GM21717 (cell line): ENCODE measurements at regions not wholly inside any gene's neighbourhood (a gene's known extent, or its start where the extent isn't known, plus 50 kb on each side); places are given as distances from the start of the nearest gene placed in this dataset.
"Not testable (repeated sequence)": the region's sequence is repeated elsewhere in the genome, so short reads cannot be mapped to it uniquely, and the experiment has no call there.

Experiments
- ATAC-seq: cut with Tn5 transposase; IDR thresholded peaks from one replicate; pipeline ENCODE4 v1.9.1; 2021; ENCODE audit warnings: mild to moderate bottlenecking, moderate library complexity; ENCODE audit not compliant: unreplicated experiment

DNA sequence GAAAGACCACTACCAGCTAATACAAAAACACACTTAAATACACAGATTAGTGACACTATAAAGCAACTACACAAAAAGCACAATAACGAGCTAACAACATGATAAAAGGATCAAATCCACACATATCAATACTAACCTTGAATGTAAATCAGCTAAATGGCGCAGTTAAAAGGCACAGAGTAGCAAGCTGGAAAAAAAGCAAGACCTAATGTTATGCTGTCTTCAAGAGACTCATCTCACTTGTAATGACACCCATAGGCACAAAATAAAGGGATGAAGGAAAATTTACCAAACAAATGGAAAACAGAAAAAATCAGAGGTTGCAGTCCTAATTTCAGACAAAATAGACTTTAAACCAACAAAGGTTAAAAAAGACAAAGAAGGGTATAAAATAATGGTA, 86.3 kb downstream of the NUS1 start:
- ATAC-seq, result no peak

DNA sequence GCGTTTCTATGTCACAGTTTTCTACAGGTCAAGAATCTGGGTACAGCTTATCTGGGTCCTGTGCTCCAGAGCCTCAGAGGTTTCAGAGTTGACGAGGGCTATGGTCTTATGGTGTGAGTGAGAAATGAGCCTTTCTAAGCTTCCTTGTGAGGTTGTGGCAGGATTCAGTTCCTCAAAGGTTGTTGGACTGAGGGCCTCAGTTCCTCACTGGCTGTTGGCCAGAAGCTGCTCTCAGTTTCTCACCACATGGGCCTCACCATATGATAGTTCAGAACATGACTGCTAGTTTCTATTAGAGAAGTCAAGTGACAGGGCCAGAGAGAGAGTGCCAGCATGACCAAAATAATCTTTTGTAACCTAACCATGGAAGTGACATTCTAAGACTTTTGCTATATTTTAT, 96.1 kb downstream of the NUS1 start:
- ATAC-seq, result peak; percentile 98

DNA sequence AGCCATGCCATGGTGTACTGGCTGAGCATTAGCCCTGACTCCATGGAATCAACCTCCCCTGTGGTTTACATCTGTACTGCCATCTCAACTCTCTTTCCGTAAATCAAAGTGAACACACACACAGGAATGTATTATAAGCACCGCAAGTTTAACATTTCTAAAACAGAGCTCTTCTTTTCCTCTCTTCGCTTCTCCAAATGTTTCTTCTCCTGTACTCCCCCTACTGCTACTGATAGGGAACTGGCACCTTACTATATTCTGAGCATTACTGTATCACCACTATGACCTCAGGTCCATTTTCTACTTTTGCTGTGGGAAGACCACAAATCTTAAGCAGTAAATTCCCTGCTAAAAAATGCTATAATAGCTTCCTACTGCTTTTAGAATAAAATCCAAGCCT, 101.2 kb downstream of the NUS1 start:
- no peak for ATAC-seq

DNA sequence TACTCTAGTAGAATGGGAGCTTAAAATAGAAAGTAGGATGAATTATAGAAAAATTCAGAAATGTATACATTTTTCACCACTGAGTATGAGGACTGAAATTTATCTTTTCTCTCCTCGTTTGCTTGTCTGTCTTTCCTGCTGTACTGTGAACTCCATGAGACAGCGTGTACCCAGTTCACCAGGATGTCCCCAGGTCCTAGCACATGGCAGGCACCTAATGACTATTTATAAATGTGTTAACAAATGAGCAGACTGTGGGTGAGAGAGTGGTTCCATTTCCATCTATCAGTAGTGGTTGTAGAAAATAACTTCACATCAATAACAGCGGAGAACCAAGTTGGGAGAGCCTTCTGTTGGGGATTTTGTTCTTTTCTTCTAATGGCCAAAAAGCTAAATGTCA, 106.3 kb downstream of the NUS1 start:
- ATAC-seq, result no peak

DNA sequence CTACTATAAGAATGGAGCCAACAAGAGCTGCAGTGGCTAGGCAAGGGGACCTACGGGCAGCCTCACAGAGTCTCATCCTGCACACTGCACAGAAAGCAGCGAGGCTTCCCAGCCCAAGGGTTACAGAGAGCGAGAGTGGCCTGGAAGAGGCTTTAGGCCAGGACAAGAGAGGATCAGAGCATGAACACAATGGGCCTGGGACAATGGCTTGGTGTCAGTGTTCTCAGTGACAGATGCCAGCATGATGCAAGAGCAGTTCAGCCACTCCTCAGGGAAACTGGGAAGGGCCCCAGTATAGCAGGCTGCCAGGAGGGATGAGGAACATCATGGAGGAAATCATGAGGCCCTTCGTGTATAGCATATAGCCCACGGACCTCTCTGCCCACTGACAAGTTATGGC, 108.0 kb downstream of the NUS1 start:
- no peak for ATAC-seq

DNA sequence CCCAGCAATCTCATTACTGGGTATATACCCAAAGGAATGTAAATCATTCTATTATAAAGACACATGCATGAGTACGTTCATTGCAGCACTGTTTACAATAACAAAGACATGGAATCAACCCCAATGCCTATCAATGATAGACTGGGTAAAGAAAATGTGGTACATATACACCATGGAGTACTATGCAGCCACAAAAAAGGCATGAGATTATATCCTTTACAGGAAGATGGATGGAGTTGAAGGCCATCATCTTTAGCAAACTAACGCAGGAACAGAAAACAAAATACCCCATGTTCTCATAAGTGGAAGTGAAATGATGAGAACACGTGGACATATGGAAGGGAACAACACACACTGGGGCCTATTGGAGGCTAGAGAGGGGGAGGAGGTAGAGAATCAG, 115.7 kb downstream of the NUS1 start:
- no peak for ATAC-seq

DNA sequence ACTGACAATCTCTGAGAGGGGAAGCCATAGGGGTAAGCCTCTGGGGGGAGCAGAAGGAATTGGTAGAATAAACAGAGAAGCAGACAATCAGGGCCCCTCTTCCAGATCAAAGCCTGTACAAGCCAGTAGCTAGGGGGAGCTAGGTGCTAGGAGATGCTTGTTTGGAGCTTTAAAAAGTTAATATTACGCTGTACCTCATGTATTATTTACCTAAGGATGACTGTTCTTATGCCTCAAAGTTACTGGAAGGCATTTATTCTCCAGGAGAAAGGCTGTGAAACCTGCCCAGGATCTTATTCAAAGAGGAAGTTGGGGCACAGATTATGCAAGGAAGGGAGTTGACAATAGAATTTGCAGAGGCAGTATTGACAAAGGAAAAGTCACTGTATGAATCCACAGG, 111.8 kb upstream of the SLC35F1 start:
- ATAC-seq, result no peak

DNA sequence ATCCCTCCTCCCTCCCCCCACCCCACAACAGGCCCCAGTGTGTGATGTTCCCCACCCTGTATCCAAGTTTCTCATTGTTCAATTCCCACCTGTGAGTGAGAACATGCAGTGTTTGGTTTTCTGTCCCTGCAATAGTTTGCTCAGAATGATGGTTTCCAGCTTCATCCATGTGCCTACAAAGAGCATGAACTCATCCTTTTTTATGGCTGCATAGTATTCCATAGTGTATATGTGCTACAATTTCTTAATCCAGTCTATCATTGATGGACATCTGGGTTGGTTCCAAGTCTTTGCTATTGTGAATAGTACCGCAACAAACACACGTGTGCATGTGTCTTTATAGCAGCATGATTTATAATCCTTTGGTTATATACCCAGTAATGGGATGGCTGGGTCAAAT, 108.2 kb upstream of the SLC35F1 start:
- not testable (repeated sequence) for ATAC-seq

DNA sequence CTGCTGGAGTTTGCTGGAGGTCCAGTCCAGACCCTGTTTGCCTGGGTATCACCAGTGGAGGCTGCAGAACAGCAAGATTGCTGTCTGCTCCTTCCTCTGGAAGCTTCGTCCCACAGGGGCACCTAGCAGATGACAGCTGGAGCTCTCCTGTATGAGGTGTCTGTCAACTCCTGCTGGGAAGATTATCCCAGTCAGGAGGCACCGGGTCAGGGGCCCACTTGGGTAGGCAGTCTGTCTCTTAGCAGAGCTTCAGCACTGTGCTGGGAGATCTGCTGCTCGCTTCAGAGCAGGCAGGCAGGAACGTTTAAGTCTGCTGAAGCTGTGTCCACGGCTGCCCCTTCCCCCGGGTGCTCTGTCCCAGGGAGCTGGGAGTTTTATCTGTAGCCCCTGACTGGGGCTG, 96.8 kb upstream of the SLC35F1 start:
- ATAC-seq, result no peak

DNA sequence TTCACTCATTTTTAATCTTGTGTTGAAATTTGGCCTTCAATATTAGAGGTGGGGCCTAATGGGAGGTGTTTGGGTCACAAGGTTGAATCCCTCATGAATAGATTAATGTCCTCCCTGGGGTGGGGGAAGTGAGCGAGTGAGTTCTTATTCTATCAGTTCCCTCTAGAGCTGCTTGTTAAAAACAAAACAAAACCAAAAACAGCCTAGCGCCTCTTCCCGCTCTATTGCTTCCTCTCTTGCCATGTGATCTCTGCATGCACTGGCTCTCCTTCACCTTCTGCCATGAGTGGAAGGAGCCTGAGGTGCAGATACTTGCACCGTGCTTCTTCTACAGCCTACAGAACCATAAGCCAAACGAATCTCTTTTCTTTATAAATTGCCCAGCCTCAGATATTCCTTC, 89.6 kb upstream of the SLC35F1 start:
- ATAC-seq, result no peak

DNA sequence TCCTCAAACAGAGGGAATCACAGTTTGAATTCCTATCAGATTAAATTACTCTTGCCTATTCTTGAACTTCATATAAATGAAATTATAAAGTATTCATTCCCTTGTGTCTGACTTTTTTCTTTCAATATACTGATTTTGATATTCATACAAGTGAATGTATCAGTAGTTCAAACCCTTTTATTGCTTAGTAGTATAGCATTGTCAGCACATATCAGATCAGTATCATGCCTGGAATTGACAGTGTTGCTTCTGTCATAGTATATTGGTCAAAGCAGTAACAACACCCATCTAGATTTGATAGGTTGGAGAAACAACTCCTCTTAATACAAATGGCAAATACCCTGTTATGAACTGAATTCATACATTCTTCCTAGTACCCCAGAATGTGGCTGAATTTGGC, 89.1 kb upstream of the SLC35F1 start:
- ATAC-seq, result no peak

DNA sequence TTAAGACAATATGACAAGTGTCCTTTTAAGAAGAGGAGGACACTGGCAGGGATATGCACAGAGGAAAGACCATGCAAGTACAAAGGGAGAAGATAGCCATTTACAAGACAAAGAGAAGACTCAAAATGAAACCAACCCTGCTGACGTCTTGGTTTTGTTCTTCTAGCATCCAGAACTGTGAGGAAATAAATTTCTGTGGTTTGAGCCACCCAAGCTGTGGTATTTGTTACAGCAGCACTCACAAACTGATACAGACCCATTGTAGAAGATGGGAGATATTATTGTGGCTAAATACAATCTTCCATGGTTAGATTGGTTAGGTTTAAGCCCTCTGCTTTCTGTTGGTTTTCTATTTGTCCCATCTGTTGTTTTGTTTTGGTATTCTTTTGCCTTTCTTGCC, 88.6 kb upstream of the SLC35F1 start:
- ATAC-seq, result no peak

DNA sequence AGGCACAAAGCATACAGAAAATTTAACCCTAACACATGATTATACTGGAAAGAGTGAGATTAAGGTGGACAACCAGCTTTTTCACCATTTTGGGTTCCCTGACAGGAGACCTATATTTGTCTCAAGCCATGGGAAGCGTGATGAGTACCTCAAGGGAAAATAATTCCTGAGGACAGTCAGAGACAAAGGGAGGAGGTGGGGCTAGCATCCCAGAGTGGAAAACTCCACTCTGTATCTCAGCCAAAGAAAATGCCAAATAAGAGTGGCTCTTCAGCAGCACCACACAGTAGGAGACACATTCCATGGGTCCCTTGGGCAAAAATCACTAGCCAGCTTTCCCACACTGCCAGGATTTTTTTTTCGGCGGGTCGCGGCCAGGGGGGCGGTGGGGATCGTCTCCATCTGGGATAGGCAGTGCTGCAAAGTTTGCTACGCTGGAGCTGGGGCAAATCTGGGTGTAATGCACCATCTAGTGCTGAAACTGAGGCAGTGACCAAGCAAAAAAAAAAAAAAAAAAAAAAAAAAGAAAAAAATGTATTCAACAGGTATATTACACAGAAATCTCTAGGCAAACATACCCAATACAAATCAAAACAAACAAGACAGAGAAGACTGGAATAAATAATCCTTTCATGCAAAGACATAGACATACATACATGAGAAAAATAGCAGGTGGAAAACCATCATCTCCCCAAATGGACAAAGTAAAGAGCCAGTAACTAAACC, 77.3 kb upstream of the SLC35F1 start:
- ATAC-seq, result peak; percentile 56

DNA sequence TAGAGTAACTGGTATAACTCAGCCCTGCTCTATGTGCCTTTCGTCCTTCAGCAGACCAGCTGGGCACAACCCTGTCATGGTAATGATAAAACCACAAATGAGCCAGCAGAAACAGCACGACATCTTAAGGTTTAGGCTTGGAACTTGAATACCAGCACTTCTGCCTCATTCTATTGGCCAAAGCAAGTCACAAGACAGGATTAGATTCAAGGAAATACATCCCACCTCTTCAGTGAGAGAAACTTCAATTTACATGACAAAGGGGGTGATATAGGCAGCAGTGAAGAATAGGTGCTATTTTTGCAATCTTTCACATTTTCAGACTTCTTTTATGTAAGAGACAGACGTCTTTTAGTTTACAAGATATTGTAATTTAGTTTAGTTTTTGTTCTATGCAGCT, 69.8 kb upstream of the SLC35F1 start:
- ATAC-seq, result no peak

DNA sequence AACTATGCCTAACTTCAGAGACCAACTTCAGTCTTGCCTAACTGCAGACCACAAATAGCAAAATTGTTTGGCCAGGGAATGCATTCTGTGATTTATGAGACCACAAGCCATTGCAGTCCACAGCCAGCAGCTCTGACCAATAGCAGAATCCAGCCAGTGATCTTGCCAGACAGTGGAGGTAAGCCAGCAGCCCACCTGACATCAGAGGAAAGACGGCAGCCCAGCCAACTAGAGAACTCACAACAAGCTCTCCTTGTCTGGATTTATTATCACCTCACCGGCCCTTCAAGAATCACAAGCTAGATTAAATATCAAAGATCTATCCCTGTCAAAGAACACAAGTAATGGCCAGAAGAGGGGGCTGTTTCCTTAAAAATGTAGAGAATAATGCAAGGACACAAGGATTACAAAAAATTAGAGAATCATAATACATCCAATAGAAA, 66.5 kb upstream of the SLC35F1 start:
- no peak for ATAC-seq

DNA sequence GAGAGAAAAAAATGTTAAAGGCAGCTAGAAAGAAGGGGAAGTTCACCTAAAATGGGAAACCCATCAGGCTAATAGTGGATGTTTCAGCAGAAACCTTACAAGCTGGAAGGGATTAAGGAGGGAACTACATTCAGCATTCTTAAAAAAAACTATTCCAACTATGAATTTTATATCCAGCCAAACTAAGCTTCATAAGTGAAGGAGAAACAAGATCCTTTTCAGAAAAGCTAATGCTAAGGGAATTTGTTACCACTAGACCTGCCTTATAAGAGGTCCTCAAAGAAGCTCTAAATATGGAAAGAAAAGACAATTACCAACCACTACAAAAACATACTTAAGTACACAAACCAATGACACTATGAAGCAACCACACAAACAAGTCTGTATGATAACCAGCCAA, 59.2 kb upstream of the SLC35F1 start:
- ATAC-seq, result no peak

DNA sequence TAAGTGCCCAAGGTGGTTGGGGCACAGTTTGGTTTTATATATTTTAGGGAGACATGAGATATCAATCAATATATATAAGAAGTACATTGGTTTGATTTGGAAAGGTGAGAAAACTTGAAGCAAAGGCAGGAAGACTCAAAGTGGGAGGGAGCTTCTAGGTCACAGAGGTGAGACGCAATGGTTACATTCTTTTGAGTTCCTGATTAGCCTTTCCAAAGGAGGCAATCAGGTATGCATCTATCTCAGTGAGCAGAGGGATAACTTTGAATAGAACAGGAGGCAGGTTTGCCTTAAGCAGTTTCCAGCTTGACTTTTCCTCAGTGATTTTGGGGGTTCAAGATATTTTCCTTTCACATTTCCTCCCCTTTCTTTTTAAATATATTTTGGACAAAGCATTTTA, 58.0 kb upstream of the SLC35F1 start:
- ATAC-seq, result no peak
